AG04450 (cell line): ENCODE measurements at regions not wholly inside any gene's neighbourhood (a gene's known extent, or its start where the extent isn't known, plus 50 kb on each side); places are given as distances from the start of the nearest gene placed in this dataset.

Experiments used
- CTCF ChIA-PET: fragments of 300-600, 350-600 bp; formaldehyde crosslinking; extraction: SDS; loops from one replicate; lab custom pipeline; 2022; ENCODE audit warnings: antibody characterized with exemption, inconsistent platforms; lab: Charles Lee
- POLR2A ChIA-PET: fragments of 350-600 bp; formaldehyde crosslinking; extraction: SDS; loops from one replicate; lab custom pipeline; 2021; ENCODE audit warnings: antibody characterized with exemption, inconsistent platforms; lab: Yijun Ruan, JAX
- DNase-seq: peaks from one replicate; pipeline ENCODE4 v3.0.0-alpha.2; 2011; ENCODE audit warnings: low read depth, low spot score
- H3K27ac ChIP-seq: one replicate; pipeline ENCODE4 v1.5.1; 2012; ENCODE audit warnings: low read depth, low read length, control low read depth
- H3K27me3 ChIP-seq: one replicate; pipeline ENCODE4 v1.6.0; 2012; ENCODE audit warnings: low read length; ENCODE audit not compliant: control insufficient read depth, insufficient read depth
- H3K4me3 ChIP-seq: 2 replicates; pipeline ENCODE4 v1.5.1; 2011; ENCODE audit warnings: mild to moderate bottlenecking, low read depth, low read length, control low read depth
- H3K9me3 ChIP-seq: 2 replicates; pipeline ENCODE4 v1.5.1; 2012; ENCODE audit warnings: low read length; ENCODE audit not compliant: control insufficient read depth, insufficient read depth
- TF ChIP-seq, protein P1 (sequence below): IDR thresholded peaks from 2 replicates; pipeline ENCODE4 v1.5.1; 2011; ENCODE audit warnings: low read depth, low read length, control low read depth, inconsistent platforms

DNA sequence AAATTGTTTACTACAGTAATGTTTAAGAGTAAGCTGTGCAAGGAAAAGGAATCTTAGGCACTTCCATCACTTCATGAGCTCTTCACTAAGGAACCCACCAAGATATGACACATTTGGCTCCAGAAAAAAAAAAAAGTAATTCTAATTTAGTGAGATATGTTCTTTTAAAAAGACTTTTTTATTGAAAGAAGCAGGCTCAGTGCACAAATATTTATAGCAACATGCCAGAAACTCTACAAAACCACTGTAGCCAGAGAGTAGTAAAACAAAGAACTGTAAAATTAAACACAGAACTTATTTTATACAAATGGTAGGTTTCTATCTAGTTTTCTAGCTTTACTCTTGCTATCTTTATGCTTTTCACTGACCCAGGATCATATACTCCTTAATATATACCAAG, 434.6 kb upstream of the ADGRL2 start:
- CTCF ChIA-PET = interaction anchor here (0.7 kb wide), 3 partner anchors 41 to 594 kb away, joined by 3 to 5 read pairs (median 4); no protein-coding TSS in a partner anchor

DNA sequence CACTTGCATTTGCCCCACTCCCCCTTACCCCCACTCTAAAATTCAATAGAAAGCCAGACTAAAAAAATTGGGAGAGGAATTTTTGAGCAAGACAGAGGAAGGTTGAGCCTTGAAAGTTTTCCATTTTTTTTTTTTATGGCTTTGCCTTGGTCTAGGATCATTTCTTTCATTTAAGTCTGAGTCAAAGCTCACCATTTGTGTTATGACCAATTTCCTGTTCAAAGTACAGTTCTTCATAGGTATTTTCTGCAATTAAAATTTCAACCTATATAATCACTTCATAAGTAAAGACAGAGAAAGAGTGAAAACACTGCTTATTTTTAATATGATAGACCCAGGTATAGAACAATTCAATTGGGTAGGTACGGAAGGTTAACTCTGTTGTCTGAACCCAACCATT, 436.6 kb upstream of the ADGRL2 start:
- Histone ChIP-seq H3K27ac (no peak overlapping the region), H3K4me3 (no peak overlapping the region), H3K27me3 (no peaks in the 10 kb centered on the region), H3K9me3 (no peaks in the 10 kb centered on the region)
- POLR2A ChIA-PET = no interaction called here
- DNase-seq = no peak
- CTCF ChIA-PET = no interaction called here
- TF ChIP-seq, protein P1, sequence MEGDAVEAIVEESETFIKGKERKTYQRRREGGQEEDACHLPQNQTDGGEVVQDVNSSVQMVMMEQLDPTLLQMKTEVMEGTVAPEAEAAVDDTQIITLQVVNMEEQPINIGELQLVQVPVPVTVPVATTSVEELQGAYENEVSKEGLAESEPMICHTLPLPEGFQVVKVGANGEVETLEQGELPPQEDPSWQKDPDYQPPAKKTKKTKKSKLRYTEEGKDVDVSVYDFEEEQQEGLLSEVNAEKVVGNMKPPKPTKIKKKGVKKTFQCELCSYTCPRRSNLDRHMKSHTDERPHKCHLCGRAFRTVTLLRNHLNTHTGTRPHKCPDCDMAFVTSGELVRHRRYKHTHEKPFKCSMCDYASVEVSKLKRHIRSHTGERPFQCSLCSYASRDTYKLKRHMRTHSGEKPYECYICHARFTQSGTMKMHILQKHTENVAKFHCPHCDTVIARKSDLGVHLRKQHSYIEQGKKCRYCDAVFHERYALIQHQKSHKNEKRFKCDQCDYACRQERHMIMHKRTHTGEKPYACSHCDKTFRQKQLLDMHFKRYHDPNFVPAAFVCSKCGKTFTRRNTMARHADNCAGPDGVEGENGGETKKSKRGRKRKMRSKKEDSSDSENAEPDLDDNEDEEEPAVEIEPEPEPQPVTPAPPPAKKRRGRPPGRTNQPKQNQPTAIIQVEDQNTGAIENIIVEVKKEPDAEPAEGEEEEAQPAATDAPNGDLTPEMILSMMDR = no peak

More for the DNA sequence above, 434.6 kb upstream of the ADGRL2 start:
- Histone ChIP-seq H3K27ac (no peak overlapping the region), H3K27me3 (no peaks in the 10 kb centered on the region), H3K9me3 (no peaks in the 10 kb centered on the region), H3K4me3 (no peak overlapping the region)
- POLR2A ChIA-PET = interaction anchor here (0.6 kb wide), 1 partner anchor 552 kb away, joined by 3 read pairs; no protein-coding TSS in a partner anchor
- DNase-seq = no peak
- TF ChIP-seq, protein P1 = no peak

DNA sequence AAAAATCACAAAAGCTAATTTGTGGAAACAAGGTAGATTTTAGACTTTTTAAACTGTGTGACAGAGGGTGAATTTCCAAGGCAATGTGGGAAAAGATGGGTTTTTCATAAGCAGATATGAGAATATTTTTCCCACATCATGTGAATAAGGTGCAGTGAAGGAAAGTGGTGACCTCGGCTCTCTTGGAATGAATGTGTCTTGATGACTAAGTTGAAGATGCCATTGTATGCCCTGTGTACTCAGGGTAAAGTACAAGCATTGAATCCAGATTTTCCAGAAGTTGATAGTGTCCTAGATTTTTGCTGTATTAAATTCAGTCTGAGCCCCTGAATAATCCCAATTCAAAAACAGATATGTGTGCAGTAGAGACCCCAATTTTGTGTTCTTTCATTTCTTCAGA, 442.6 kb upstream of the ADGRL2 start:
- DNase-seq = no peak
- no peaks in the 10 kb centered on the region for H3K9me3 ChIP-seq
- POLR2A ChIA-PET = no interaction called here
- no peaks in the 10 kb centered on the region for H3K27me3 ChIP-seq
- CTCF ChIA-PET = interaction anchor here (1.0 kb wide), 1 partner anchor 18 kb away, joined by 3 read pairs; no protein-coding TSS in a partner anchor
- no peak overlapping the region for H3K4me3 ChIP-seq
- H3K27ac ChIP-seq = no peak overlapping the region
- TF ChIP-seq, protein P1 = no peak

DNA sequence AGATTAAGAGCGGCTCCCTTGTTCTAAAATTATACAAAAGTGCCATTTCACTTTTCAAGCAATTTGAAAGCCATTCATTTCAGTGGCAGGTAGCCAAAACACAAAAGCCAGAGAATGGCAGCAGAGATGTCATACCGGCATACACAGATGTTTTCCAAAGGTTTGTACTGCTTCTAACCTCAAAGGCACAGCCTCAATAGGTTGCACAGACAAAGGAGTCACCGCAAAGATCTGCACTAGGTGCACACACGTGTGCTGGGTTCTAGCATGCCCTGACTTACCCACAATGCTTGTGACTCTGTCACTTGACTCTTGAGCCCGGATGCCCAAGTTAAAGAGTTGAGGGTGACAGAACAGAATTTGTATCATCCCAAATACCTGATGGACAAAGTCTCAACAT, 448.9 kb upstream of the ADGRL2 start:
- DNase-seq = no peak
- Histone ChIP-seq H3K27ac (no peak overlapping the region), H3K4me3 (no peak overlapping the region), H3K9me3 (no peaks in the 10 kb centered on the region), H3K27me3 (no peaks in the 10 kb centered on the region)
- TF ChIP-seq, protein P1 = no peak
- ChIA-PET CTCF (no interaction called here), POLR2A (no interaction called here)

DNA sequence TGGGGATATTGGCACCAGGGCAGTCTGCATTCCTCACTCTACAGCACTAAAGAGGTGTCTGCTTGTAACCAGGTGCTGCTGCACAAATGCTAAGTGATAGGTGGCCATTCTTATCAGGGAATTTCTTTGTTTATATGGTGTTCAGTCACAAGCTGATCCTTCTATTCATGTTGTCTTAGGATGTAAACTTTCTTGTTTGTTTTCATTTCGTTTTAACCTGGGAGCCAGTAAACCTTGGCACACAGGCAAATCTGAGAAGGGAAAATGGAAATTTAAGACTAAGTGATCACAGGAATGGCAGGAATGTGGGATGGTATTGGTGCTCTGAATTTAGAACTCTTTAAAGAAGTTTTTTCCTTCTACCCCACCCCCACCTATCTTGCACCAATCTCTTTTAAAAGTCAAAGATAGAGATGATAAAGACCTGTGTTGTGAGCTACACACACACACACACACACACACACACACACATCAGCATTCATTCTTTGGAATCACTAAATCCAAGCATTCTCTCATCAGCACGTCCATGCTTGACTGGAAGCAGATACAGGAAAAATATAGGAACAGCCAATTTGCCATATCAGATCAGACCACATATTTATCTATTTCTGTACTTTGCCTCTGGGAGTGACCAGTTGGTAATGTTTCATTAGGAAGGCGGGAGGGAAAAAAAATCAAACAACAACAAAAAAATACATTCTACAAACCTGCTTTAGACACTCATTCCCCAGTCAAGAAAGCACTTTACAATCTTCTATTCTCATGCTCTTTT, 451.4 kb upstream of the ADGRL2 start:
- CTCF ChIA-PET = interaction anchor here (0.6 kb wide), 1 partner anchor 819 kb away, joined by 9 read pairs; no protein-coding TSS in a partner anchor
- TF ChIP-seq, protein P1 = no peak

More for the DNA sequence above, 451.4 kb upstream of the ADGRL2 start:
- Histone ChIP-seq H3K4me3 (no peak overlapping the region), H3K27me3 (no peaks in the 10 kb centered on the region), H3K27ac (no peak overlapping the region), H3K9me3 (no peaks in the 10 kb centered on the region)
- DNase-seq = no peak
- POLR2A ChIA-PET = no interaction called here
